HG03280 (cell line): ENCODE measurements at regions not wholly inside any gene's neighbourhood (a gene's known extent, or its start where the extent isn't known, plus 50 kb on each side); places are given as distances from the start of the nearest gene placed in this dataset.

Experiments
- ATAC-seq: cut with Tn5 transposase; IDR thresholded peaks from one replicate; pipeline ENCODE4 v1.9.1; 2021; ENCODE audit warnings: mild to moderate bottlenecking, moderate library complexity; ENCODE audit not compliant: unreplicated experiment

DNA sequence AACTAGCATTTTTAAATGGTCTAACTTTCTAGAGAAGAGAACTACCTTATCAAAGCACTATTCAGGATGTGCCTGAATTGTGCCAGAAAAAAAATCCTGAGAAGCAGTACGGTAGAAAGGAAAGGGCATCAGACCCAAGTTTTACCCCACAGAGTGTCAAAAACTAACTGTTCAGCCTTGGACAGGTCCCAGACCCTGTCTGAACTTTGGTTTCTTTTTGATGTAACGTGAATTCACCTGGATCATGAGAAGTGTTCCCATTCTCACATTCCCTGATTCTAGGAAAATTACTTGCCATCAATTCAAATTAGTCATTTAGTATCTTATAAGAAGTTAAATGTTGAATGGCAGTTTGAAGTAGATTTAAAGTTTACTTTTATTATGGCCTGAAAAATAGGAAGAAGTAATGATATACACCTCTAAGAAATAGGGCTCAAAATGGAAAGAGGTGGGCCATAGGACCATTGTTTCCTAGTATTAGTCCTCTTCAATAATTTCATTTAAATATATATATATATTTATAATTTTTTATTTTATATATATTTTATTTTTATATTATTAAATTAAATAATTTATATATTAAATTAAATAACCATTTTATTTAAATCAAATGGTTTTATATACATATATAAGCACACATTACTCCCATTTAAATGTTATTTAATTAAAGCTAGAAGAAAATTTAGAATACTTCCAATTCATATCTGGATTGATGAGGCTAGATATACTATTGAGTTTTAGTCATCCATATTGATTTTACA lies 181.9 kb upstream of the PPARGC1A start:
- ATAC-seq: no peak

GRCh38 chr4:24070117-24070516 lies 180.3 kb upstream of the PPARGC1A start:
- ATAC-seq: no peak

- no peak for ATAC-seq
These were observed 177.7 kb upstream of the PPARGC1A start for GRCh38 chr4:24067367-24068193.

GRCh38 chr4:24065974-24066373 lies 176.1 kb upstream of the PPARGC1A start:
- ATAC-seq: no peak

DNA sequence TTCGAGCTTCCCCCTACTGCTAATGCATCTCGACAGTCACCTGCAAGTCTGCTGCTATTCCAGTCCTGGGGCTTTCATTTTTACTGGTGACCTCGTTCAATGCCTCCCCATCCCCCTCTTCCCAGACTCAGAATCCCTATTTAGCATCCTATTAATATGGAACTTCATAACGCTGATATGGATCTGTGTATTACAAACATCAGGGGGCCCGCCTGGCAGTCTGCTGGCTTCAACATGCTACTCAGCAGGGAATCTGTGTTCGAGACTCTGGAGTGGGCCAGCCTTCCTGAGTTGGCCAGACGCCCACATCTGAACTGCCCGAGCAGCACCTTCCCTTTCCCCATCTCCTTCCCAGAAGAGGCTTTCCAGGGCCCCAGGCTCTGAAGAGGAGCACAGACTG lies 173.9 kb upstream of the PPARGC1A start:
- no peak for ATAC-seq

GRCh38 chr4:24060932-24061331 lies 171.1 kb upstream of the PPARGC1A start:
- no peak for ATAC-seq

GRCh38 chr4:24059839-24060238 lies 170.0 kb upstream of the PPARGC1A start:
- ATAC-seq: no peak

DNA sequence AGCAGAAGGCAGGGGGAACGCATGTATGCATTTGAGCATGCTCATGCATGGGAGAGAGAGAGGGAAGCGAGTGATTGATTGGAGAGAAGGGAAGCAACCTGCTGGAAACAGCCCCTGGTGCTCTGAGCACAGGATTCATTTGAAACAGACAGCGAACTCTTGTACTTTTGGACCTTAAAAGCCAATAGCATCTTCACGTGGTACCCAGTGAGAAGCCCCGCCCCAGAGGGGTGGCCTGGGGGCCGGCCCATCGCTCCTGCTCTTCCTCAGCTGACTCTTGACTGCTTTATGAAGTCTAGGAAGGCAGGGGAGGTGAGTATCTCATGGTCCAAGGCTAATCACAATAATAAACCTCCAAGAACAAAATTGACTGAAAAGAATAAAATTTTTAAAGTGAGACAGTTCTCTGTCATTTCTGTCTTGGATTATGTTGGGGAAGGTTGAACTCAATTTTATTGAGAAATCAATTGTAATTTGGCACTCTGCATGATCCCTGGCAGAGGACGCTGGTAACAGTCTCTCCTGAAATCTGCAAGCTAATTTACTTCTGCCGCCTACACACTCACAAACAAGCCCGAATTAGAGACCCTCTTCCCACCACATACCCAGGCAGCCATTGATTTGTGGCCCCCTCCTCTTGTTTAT lies 168.2 kb upstream of the PPARGC1A start:
- ATAC-seq: no peak

DNA sequence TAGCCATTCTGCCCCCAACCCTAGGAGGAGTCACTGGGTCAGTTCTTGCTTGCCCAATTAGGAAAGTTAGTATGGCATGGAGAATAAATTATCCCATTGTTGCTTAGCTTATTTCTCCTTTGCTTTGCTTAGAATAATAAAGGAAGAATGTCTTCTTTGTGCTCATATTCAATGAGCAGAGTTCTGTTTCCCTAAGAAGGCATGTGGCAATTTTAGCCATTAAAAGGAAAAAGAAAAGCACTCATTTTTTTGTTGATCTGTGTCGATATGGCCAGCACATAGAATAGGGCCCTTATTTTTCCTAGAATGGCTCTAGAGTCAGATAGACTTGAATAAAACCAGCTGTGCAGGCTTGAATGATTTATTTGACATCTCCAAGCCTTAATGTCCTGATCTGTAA lies 166.4 kb upstream of the PPARGC1A start:
- no peak for ATAC-seq

- ATAC-seq: no peak
These were observed 165.8 kb upstream of the PPARGC1A start for GRCh38 chr4:24055623-24056022.

DNA sequence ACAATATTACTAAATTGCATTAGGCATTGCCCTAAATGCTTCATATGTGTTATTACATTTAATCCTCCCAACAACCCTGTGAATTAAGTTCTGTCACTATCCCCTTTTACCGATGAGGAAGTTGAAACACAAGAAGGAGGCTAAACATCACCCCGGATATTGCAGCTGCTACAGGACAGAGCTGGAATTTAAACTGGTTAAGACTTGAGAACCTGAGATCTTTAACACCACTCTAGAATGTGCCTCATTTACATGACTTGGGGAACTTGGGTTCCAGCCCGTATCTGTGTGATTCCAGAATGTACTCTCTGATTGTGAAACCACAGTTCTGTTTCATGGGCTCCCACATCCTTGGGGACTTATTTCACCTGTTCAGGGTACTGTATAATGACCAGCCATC lies 165.1 kb upstream of the PPARGC1A start:
- ATAC-seq: no peak

DNA sequence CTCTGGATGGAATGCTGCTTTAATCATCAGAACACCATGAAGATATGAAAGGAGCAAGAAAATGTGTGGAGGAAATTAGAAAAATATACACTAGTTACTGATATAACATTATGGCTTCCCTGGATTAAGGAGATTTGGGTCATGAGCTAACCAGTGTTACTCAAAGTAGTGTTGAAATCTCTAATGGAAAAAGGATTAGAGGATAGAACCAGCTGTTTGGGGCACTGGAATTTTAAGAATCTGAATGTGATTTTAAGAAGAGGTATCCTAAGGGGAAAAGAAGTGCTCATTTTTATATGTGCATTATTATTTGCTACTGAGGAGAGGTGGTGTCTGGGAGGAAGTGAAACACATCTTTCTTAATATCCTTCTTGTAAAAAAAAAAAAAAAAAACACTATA lies 164.1 kb upstream of the PPARGC1A start:
- ATAC-seq: no peak

- ATAC-seq: no peak
These were observed 155.1 kb upstream of the PPARGC1A start for GRCh38 chr4:24044610-24045589.

GRCh38 chr4:24042094-24042493 lies 152.2 kb upstream of the PPARGC1A start:
- ATAC-seq: no peak

GRCh38 chr4:24040811-24041210 lies 151.0 kb upstream of the PPARGC1A start:
- ATAC-seq: no peak

GRCh38 chr4:24033626-24034025 lies 143.8 kb upstream of the PPARGC1A start:
- ATAC-seq: no peak

DNA sequence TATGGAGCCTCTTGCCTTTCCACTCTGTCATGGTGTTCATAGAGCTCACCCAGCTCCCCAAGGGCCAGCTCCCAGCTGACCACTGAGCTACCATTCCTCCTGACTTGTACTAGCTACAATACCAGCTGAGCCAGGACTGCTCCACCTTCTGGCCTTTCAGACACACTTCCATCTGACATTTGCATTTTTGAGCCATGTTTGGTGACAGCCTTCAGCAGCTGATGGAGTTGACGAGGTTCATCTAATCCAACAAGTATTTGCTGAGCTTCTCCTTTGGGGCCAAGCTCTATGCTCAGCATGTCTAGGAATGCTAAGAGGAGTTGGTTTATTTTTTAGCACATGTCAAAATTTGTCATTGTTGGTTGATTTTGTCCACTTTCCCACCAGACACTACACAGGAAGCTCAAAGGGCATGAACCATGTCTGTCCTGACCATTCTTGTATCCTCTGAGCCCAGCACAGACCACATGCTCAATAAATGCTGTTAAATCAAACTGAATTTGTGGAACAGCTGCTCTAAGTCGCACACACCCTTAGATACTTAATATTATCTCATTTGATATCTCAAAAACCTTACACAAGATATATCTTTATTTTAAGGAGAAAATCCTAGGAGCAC lies 142.6 kb upstream of the PPARGC1A start:
- peak; percentile 67 for ATAC-seq

DNA sequence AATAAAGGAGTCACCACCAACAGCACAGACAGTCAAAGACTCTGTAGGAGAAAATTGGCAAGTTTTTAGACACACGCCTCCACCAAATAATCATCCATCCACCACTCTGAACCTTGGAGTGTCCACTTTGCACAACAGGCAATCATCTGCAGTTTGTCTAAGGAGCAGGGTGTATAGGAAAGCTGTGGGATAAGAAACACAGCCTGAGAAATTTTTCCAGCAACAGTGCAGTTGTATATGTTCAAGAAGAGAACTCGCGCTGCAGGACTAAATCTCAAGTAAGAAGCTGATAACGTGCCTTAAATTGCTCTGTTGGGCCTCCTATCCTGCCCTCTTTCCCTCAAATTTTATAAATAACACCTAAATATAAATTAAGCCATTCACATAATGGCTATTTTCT lies 136.7 kb upstream of the PPARGC1A start:
- ATAC-seq: no peak

DNA sequence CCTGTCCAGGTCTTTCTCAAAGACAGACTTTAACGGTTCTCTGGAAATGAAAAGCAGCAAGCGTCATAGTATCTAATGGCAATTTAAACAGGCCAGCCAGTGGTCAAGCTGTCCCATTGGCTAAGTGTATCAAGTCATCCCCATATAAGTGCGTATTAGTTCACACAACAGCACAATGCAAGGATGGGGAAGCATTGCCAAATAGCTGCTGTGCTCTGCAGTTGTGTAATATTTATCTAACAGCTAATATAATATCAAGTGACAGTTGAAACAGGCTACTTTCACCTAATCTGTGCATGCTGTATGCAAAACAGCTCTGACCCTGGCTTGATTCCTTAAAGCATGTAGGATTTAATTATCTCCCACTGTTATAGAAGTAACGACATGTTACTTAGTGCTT lies 134.8 kb upstream of the PPARGC1A start:
- ATAC-seq: no peak

- no peak for ATAC-seq
These were observed 134.3 kb upstream of the PPARGC1A start for GRCh38 chr4:24024157-24024556.
